CD4-positive, CD25-positive, alpha-beta regulatory T cell (primary cell): ENCODE measurements at regions not wholly inside any gene's neighbourhood (a gene's known extent, or its start where the extent isn't known, plus 50 kb on each side); places are given as distances from the start of the nearest gene placed in this dataset.

ENCODE experiments used
- ATAC-seq, 2 donors: fragments of 150-1000 bp; cut with Tn5 transposase; one replicate each; pipeline ENCODE4 v1.10.0; 2021; ENCODE audit warnings: low read depth in 2 of 2, moderate number of reproducible peaks in 2 of 2, moderate library complexity in 1 of 2
- DNase-seq, 3 donors: peaks; one replicate each; pipeline versions ENCODE4 v3.0.0 to v3.0.0-alpha.2; 2012 to 2022; ENCODE audit warnings: mixed read lengths in 1 of 3
- H3K27ac ChIP-seq: one replicate; pipeline ENCODE4 v1.7.0; 2013; ENCODE audit warnings: mild to moderate bottlenecking, low read length; ENCODE audit not compliant: insufficient read depth, poor library complexity, severe bottlenecking
- H3K27me3 ChIP-seq: one replicate; pipeline ENCODE4 v1.7.0; 2013; ENCODE audit warnings: low read length; ENCODE audit not compliant: control insufficient read depth, insufficient read depth
- H3K36me3 ChIP-seq: one replicate; pipeline ENCODE4 v1.7.0; 2013; ENCODE audit warnings: mild to moderate bottlenecking, low read length, moderate library complexity; ENCODE audit not compliant: control insufficient read depth, insufficient read depth
- H3K4me1 ChIP-seq: 2 replicates; pipeline ENCODE4 v1.7.0; 2013; ENCODE audit warnings: mild to moderate bottlenecking, low read length; ENCODE audit not compliant: insufficient read depth, control insufficient read depth, poor library complexity, severe bottlenecking
- H3K4me3 ChIP-seq: one replicate; pipeline ENCODE4 v1.7.0; 2013; ENCODE audit warnings: low read depth, mild to moderate bottlenecking, low read length, moderate library complexity
- H3K9me3 ChIP-seq, 2 experiments: 1 replicate in 1 of 2; 2 replicates in 1 of 2; pipeline ENCODE4 v1.7.0; 2013; ENCODE audit warnings: low read length in 2 of 2, mild to moderate bottlenecking in 1 of 2, moderate library complexity in 1 of 2; ENCODE audit not compliant: control insufficient read depth in 2 of 2
- H3K27ac Mint-ChIP-seq, 3 donors: one replicate each; pipeline ENCODE4 v1.8.0; 2020 to 2022; ENCODE audit warnings: mild to moderate bottlenecking in 3 of 3, mixed read lengths in 3 of 3, moderate library complexity in 2 of 3
- H3K27me3 Mint-ChIP-seq: one replicate; pipeline ENCODE4 v1.8.0; 2022; ENCODE audit warnings: mild to moderate bottlenecking, mixed read lengths
- H3K36me3 Mint-ChIP-seq: one replicate; pipeline ENCODE4 v1.8.0; 2020; ENCODE audit warnings: mixed read lengths
- H3K4me1 Mint-ChIP-seq, 4 donors: one replicate each; pipeline ENCODE4 v1.8.0; 2020 to 2022; ENCODE audit warnings: mixed read lengths in 4 of 4, mild to moderate bottlenecking in 1 of 4
- H3K4me3 Mint-ChIP-seq, 4 donors: one replicate each; pipeline ENCODE4 v1.8.0; 2020 to 2022; ENCODE audit warnings: mild to moderate bottlenecking in 4 of 4, mixed read lengths in 4 of 4, moderate library complexity in 3 of 4
- H3K9me3 Mint-ChIP-seq, 7 donors: one replicate each; pipeline ENCODE4 v1.8.0; 2020 to 2022; ENCODE audit warnings: mixed read lengths in 7 of 7, mild to moderate bottlenecking in 3 of 7, moderate library complexity in 2 of 7

GRCh38 chr4:8685831-8686230 is 93.3 kb downstream of the CPZ start:
- ATAC-seq, result no peak
- H3K36me3 ChIP-seq, result no peaks in the 10 kb centered on the region

GRCh38 chr4:8683462-8683861 is 90.9 kb downstream of the CPZ start:
- Mint-ChIP-seq H3K36me3 (no peaks in the 10 kb centered on the region), H3K4me1 (no peaks in the 10 kb centered on the region), H3K9me3 (peaks cover 0 to 7% (median 0%) of the 10 kb centered on the region in 7 donors), H3K4me3 (no peak overlapping the region), H3K27ac (peak overlapping the region in 1 of 3 donors; percentile 45), H3K27me3 (peaks cover 5% of the 10 kb centered on the region)
- Histone ChIP-seq H3K4me1 (no peaks in the 10 kb centered on the region), H3K27ac (no peak overlapping the region), H3K9me3 (no peaks in the 10 kb centered on the region), H3K27me3 (no peaks in the 10 kb centered on the region), H3K36me3 (no peaks in the 10 kb centered on the region), H3K4me3 (no peak overlapping the region)
- DNase-seq (no peak), ATAC-seq (no peak)

More at GRCh38 chr4:8685831-8686230, 93.3 kb downstream of the CPZ start:
- no peaks in the 10 kb centered on the region for H3K36me3 Mint-ChIP-seq
- no peak overlapping the region for H3K4me3 ChIP-seq
- no peaks in the 10 kb centered on the region for H3K4me1 ChIP-seq
- peaks cover 5% of the 10 kb centered on the region for H3K27me3 Mint-ChIP-seq
- H3K4me1 Mint-ChIP-seq, result no peaks in the 10 kb centered on the region
- H3K9me3 Mint-ChIP-seq, result peaks cover 0 to 9% (median 0%) of the 10 kb centered on the region in 7 donors
- H3K9me3 ChIP-seq, result no peaks in the 10 kb centered on the region
- no peak overlapping the region for H3K27ac ChIP-seq
- H3K4me3 Mint-ChIP-seq, result no peak overlapping the region
- DNase-seq, result no peak
- no peaks in the 10 kb centered on the region for H3K27me3 ChIP-seq
- no peak overlapping the region for H3K27ac Mint-ChIP-seq

GRCh38 chr4:8682725-8683124 is 90.2 kb downstream of the CPZ start:
- Mint-ChIP-seq H3K9me3 (peaks cover 0 to 7% (median 0%) of the 10 kb centered on the region in 7 donors), H3K4me1 (no peaks in the 10 kb centered on the region), H3K4me3 (no peak overlapping the region), H3K27ac (no peak overlapping the region), H3K36me3 (no peaks in the 10 kb centered on the region), H3K27me3 (peaks cover 5% of the 10 kb centered on the region)
- H3K4me1 ChIP-seq, result no peaks in the 10 kb centered on the region
- no peaks in the 10 kb centered on the region for H3K36me3 ChIP-seq
- no peaks in the 10 kb centered on the region for H3K9me3 ChIP-seq
- no peak overlapping the region for H3K27ac ChIP-seq
- no peak for DNase-seq
- no peak overlapping the region for H3K4me3 ChIP-seq
- no peaks in the 10 kb centered on the region for H3K27me3 ChIP-seq
- no peak for ATAC-seq

GRCh38 chr4:8682296-8682695 is 89.7 kb downstream of the CPZ start:
- no peaks in the 10 kb centered on the region for H3K27me3 ChIP-seq
- Mint-ChIP-seq H3K36me3 (no peaks in the 10 kb centered on the region), H3K27ac (no peak overlapping the region), H3K9me3 (peaks cover 0 to 7% (median 0%) of the 10 kb centered on the region in 7 donors), H3K4me3 (no peak overlapping the region), H3K4me1 (no peaks in the 10 kb centered on the region), H3K27me3 (peaks cover 5% of the 10 kb centered on the region)
- H3K27ac ChIP-seq, result no peak overlapping the region
- no peaks in the 10 kb centered on the region for H3K9me3 ChIP-seq
- H3K36me3 ChIP-seq, result no peaks in the 10 kb centered on the region
- no peak overlapping the region for H3K4me3 ChIP-seq
- DNase-seq (no peak), ATAC-seq (no peak)
- H3K4me1 ChIP-seq, result no peaks in the 10 kb centered on the region

- Mint-ChIP-seq H3K4me1 (no peaks in the 10 kb centered on the region), H3K9me3 (peaks cover 0 to 7% (median 0%) of the 10 kb centered on the region in 7 donors), H3K36me3 (no peaks in the 10 kb centered on the region), H3K27ac (no peak overlapping the region), H3K4me3 (no peak overlapping the region), H3K27me3 (no peaks in the 10 kb centered on the region)
- Histone ChIP-seq H3K4me3 (no peak overlapping the region), H3K4me1 (no peaks in the 10 kb centered on the region), H3K36me3 (no peaks in the 10 kb centered on the region), H3K27ac (no peak overlapping the region), H3K9me3 (no peaks in the 10 kb centered on the region), H3K27me3 (no peaks in the 10 kb centered on the region)
- DNase-seq (no peak), ATAC-seq (no peak)
Measured at GRCh38 chr4:8681391-8681790, 88.8 kb downstream of the CPZ start.

GRCh38 chr4:8679032-8679431 is 86.5 kb downstream of the CPZ start:
- H3K36me3 ChIP-seq, result no peaks in the 10 kb centered on the region
- no peaks in the 10 kb centered on the region for H3K36me3 Mint-ChIP-seq
- H3K4me3 ChIP-seq, result no peak overlapping the region
- no peak overlapping the region for H3K27ac Mint-ChIP-seq
- no peaks in the 10 kb centered on the region for H3K9me3 ChIP-seq
- H3K4me3 Mint-ChIP-seq, result no peak overlapping the region
- no peak for DNase-seq
- ATAC-seq, result no peak
- H3K4me1 Mint-ChIP-seq, result no peaks in the 10 kb centered on the region
- no peaks in the 10 kb centered on the region for H3K27me3 ChIP-seq
- H3K27ac ChIP-seq, result no peak overlapping the region
- peaks cover 0 to 6% (median 0%) of the 10 kb centered on the region in 7 donors for H3K9me3 Mint-ChIP-seq
- no peaks in the 10 kb centered on the region for H3K4me1 ChIP-seq
- H3K27me3 Mint-ChIP-seq, result no peaks in the 10 kb centered on the region

GRCh38 chr4:8676676-8677075 is 84.1 kb downstream of the CPZ start:
- no peaks in the 10 kb centered on the region for H3K27me3 ChIP-seq
- H3K36me3 ChIP-seq, result no peaks in the 10 kb centered on the region
- Mint-ChIP-seq H3K27me3 (no peaks in the 10 kb centered on the region), H3K4me3 (no peak overlapping the region), H3K4me1 (no peaks in the 10 kb centered on the region), H3K27ac (no peak overlapping the region), H3K9me3 (peaks cover 0 to 4% (median 0%) of the 10 kb centered on the region in 7 donors), H3K36me3 (no peaks in the 10 kb centered on the region)
- no peak for ATAC-seq
- no peaks in the 10 kb centered on the region for H3K9me3 ChIP-seq
- no peak for DNase-seq
- H3K4me1 ChIP-seq, result no peaks in the 10 kb centered on the region
- no peak overlapping the region for H3K4me3 ChIP-seq
- no peak overlapping the region for H3K27ac ChIP-seq

- no peaks in the 10 kb centered on the region for H3K36me3 Mint-ChIP-seq
- H3K27me3 Mint-ChIP-seq, result peaks cover 6% of the 10 kb centered on the region
- no peaks in the 10 kb centered on the region for H3K4me1 ChIP-seq
- H3K36me3 ChIP-seq, result no peaks in the 10 kb centered on the region
- H3K27me3 ChIP-seq, result no peaks in the 10 kb centered on the region
- no peak overlapping the region for H3K4me3 Mint-ChIP-seq
- H3K4me1 Mint-ChIP-seq, result no peaks in the 10 kb centered on the region
- ATAC-seq, result no peak
- no peak for DNase-seq
- H3K9me3 Mint-ChIP-seq, result peaks cover 0 to 4% (median 0%) of the 10 kb centered on the region in 7 donors
- no peak overlapping the region for H3K4me3 ChIP-seq
- no peak overlapping the region for H3K27ac ChIP-seq
- no peak overlapping the region for H3K27ac Mint-ChIP-seq
- H3K9me3 ChIP-seq, result no peaks in the 10 kb centered on the region
Measured at GRCh38 chr4:8675906-8676305, 83.3 kb downstream of the CPZ start.
